Smooth muscle cell of the brain vasculature (primary cell): ENCODE measurements at regions not wholly inside any gene's neighbourhood (a gene's known extent, or its start where the extent isn't known, plus 50 kb on each side); places are given as distances from the start of the nearest gene placed in this dataset.

ENCODE experiments used
- DNase-seq: peaks from one replicate; pipeline ENCODE4 v3.0.0-alpha.2; 2012; ENCODE audit warnings: low read depth, low spot score

DNA sequence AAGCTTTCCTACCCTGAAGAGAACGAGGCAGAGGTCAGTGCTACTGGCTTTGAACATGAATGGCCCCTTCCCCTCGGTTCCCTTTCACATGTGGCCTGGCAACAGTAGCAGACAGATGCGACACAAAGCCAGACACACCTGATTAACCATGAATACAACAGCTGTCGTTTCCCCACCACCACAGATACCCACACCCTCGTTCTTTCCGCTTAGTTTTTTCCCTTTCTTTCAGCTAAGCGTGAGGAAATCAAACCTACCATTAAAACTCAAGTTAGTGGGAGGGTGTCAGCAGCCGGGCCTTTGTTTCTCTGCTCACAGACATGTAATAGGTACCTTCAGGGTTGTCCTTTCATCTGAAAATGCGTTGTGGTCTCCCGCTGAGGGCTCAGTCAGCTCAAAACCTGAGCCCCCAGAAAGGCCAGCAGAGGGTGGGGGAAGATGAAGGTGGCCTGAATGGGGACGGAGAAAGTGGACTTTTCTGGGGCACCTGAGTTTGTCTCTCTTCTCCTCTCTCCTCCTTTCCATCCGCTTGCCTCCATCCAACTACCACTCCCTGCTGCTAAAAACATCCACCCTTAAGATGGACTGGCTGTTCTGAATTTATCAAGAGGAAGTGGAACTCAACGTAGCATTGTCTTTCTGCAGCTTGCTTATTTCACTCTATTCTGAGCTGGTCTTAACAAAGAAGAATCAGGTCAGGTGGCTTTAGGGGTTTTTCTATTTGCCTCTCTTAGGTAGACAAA lies 516.6 kb upstream of the JARID2 start:
- no peak for DNase-seq

DNA sequence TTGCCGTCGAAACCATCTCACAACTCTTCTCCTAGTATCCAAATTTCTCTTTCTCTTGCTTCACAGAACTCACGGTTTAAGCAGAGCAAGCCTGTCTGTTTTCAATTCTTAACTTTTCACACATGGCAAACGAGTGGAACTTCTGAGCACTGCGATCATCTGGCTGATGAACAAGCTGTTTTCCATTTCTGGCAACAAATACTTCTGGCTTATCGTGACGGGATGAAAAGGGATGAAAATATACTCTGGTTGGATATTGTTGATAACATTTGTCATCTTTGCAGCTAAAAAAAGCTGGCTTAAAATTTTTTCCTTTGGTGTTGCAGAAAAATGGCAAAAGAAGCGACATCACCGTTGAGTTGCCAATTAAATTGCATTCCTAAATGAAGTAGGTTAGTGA lies 515.2 kb upstream of the JARID2 start:
- no peak for DNase-seq

DNA sequence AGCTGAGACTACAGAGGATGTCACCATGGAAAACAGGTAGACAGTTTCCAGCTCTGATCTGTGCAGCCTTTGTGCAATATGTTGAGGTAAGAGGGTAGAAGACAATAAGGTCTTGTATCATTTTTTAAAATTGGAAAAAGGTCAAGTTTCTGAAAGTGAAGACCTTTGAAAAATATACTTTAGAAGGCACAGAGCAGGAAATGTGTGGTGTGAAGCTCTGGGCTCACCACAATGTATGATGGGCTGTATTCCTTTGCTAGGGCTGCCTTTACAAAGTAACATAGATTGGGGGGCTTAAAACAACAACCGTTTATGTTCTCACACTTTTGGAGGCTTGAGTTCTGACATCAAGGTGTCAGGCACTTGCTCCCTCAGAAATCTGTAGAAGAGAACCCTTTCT lies 514.3 kb upstream of the JARID2 start:
- no peak for DNase-seq

DNA sequence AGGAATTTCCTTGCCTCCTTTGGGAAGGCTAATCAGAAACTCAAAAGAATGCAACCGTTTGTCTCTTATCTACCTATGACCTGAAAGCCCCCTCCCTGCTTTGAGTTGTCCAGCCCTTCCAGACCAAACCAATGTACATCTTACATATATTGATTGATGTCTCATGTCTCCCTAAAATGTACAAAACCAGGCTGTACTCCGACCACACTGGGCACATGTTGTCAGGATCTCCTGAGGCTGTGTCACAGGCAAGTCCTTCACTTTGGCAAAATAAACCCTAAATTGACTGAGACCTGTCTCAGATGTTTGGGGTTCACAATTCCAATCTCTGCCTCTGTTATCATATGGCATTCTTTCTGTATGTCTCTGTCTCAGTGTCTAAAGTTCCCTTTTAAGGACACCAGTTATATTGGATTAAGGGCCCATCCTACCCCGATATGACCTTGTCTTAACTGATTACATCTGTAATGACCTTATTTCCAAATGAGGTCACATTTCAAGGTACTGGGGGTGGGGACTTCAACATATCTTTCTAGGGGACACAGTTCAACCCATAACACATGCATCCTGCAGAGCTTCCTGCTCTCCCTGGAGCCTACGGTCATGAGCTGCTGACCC lies 513.5 kb upstream of the JARID2 start:
- DNase-seq, result no peak

DNA sequence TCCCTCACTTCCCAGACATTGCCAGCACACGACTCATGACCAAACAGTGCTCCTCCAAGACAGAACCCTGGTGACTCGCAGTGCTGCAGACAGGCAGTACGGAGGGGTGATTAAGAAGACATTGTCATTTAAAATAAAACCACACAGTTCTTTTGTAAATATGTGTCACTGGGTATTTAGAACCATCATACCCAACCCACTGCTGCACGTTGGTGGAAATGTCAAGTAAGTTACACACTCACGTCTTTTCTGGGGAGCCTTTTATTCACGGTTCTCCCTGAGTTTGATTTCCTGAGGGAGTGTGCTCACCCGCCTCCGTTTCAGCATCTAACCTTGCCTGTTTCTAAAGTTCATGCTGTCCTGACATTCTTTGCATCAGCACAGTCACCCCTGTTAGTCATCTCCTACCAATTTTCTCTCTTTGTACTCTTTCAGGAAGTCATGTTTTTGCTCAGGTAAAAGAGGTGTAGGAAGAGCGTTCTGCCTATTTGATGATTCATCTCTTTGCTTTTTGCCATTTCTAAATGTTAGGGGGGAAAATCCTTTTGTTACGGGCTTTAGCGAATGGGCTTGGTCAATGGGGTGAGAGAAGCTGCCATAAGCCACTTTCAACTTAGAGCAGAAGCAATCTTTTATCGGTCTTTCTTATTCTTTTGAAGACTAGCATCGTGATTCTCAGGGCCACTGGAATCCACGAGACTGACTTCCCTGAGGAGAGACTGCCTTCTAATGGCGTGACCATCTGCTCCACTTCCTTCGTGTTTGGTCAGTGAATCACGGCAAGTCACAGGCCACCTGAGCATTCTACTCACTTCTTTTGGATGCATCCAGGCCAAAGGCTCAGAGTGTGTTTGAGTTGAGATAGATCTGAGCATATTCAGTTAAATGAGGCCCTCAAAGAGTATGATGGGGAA lies 512.8 kb upstream of the JARID2 start:
- no peak for DNase-seq

DNA sequence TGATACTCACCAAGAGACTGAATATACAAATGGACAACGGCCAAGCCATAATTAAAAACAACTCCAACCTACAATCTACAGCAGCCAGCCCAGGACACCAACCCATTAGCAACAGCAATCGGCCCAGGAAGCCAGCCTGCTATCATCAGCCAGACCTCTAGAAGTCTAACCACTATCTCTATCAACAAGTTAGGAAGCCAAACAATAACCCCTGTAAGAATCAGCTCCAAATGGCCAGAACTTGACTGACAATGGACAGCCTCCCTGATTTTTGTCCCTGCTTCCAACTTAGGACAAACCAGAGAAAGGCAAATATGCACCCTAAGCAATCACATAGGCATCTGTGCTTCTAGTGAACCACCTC lies 511.8 kb upstream of the JARID2 start:
- DNase-seq, result no peak

DNA sequence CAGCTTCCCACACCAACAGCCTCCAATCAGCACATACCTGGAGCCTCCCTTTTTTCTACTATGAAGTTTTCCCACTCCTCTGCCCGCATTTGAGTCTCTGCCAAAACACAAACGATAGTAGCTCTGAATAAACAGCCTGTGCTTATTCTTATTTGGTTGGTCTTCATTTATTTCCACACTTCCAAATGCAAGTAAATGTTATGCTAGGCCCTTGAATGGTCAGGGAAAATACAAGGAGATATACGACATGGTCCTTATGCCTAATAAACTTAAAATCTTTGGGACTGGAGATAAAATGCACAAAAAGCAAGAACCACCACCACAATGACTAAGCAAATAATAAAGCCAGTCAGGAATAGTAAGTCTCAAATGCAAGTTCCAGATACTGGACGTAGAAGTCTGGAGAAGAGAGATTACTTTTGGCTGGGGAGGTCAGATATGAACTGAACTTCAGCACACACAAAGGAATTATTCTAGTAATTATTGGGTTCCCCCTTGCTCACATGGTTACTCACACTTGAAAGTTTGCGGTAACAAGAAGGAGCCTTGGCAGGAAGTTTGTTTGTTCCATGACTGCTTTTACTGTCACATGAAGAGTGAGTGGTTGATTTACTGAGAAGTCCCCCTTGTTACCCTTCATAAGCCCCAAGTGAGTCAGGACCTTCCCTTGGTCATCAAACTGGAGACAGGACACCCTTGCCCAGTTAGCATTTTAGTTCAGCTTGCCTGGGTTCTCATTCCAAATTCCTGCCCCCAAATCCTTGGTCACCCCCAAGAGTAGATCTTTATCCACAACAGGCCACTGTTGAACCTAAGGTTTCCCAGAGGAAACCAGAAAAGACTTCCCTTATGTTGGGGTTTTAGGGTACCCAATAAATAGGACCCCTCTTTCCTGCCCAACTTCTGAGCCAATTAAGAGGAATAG lies 511.2 kb upstream of the JARID2 start:
- no peak for DNase-seq

DNA sequence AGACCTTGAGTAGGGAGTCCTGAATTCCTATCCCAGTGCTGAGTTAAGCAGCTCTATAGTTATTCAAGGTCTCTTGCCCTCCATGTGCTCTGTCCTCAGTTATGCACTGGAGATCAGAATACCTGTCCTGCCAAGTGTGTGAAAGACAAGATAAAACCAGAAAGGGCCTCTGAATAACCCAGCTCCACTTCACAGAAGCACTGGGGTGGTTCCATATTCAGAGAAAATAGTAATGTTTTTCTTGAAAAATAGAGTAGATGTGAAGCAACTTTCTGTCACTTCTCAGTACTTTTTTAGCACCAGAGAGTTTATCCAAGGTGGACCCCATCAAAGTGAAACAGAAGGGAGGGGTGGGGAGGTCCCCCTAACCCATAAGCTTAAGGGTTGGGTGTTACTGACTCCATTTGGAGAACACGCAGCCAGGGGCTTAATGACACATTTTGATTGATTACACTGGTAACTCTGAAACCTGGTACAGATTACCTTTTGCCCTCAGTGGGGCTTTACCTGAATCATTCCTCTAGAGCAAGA lies 509.8 kb upstream of the JARID2 start:
- DNase-seq, result no peak

DNA sequence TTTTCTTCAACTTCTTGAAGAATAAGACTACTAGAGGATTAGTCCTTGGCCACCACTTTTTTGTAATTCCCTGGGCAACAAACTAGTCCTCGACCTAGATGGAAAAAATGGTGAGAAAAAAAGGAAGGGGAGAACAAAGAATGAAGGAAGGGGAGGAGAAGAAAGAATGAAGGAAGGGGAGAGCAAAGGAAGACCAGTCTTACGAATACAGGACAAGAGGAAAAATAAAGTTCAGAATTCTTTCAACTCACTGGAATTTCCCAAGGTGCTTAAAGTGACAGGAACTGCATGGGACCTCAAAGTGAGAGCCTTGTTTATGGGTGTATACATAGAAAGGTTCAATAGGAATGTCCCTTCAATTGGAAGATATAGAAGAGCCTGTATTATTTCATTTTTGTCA lies 509.3 kb upstream of the JARID2 start:
- DNase-seq, result no peak

DNA sequence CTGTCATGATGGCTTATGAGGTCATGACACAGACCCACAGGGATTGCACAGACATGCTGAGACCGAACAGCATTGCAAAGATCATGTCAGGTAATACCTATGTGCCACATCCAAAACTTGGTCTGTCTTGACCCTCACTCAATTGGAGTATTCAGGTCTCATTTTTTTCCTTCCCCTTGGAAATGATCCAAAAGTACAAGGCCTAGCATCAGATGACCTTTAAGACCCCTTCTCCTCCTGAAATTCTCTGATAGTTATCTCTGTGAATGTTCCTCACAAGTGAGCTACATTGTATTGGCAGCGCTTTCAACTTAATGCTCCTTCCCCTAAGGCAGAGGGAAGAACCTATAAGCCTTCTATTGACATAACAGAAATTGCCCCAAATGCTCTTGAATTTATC lies 507.4 kb upstream of the JARID2 start:
- DNase-seq, result no peak

DNA sequence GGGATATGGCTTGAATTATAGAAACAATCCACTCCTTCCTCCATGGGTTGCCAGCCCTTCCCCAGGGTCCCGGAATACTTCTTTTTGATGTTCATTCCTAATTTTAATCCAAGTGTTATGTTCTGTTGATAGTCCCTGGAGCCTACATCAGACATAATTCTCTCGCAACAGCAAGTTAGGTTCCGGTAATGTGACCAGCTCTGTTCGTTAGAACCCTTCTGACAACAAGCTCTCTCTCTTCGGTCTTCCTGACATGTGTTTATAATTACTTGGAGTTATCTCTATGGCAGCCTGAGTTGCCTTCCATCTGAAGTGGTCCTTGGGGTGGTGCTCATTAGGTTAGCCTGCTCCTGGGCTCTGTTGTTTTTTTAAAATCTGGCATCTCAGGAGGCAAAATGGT lies 506.9 kb upstream of the JARID2 start:
- DNase-seq, result no peak

DNA sequence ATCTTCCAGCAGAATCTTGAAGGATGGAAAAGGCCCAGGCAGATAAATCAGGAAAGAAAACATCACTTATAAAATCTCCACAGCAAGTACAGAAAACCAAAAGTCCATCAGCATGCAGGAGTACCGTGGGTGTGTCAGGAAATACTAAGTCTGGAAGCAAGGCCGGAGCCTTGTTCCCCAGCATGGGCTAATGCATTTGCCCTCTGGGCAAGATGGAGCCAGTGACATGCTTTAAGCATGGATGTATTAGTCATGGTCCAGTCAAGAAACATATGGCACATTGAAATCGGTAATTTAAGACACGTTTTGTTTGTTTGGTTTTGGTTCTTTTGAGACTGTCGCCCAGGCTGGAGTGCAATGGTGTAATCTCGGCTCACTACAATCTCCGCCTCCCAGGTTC lies 506.0 kb upstream of the JARID2 start:
- DNase-seq, result no peak

DNA sequence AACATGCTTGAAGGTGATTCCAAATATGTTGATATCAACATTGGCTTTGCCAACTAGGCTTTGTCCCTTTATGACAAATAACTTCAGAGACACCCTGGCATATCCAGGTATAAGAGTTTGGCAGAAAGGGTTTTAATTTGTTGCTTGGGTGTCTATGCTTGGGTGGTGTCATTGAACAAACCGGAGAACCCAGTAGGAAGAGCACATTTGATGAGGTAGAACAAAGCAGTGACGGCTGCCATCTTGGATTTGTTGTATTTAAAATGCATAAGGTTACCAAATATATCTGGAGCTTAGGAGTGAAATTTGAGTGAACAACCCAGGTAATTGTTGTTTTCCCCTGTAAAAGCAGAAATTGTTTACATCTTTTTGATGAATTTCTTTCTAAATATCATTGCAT lies 503.7 kb upstream of the JARID2 start:
- DNase-seq, result no peak

DNA sequence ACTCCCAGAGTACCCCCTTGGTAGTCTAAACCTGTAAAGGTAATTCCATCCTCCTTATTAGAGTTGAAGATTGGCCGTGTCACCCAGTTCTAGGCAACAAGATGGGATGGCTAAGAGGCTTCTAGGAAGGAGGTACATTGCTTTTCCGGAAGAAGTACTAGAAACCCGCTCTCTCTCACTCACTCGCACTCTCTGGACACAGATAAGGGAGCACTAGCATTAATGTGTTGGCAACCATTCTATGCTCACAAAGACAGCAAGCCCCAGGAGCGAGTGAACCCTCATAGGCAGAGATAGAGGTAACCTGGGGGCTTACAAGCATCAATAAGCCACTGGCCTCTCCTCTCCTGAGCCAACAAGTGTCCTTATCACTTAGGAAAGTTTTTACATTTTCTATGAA lies 503.2 kb upstream of the JARID2 start:
- DNase-seq, result no peak

DNA sequence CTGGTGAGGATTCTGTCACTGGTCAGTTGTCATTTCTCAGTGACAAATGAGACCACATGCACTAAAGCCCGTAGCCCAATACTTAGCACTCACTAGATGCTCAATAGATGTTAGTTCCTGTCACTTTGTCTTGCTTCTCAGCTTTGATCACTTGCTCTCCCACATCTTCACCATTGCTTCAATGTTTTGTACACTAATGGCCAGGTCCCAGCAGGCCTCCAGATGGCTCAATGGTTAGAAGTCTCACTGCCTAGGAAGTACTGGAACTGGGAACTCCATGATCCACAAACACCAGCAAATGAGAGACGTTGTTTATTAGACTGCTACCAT lies 502.8 kb upstream of the JARID2 start:
- no peak for DNase-seq

DNA sequence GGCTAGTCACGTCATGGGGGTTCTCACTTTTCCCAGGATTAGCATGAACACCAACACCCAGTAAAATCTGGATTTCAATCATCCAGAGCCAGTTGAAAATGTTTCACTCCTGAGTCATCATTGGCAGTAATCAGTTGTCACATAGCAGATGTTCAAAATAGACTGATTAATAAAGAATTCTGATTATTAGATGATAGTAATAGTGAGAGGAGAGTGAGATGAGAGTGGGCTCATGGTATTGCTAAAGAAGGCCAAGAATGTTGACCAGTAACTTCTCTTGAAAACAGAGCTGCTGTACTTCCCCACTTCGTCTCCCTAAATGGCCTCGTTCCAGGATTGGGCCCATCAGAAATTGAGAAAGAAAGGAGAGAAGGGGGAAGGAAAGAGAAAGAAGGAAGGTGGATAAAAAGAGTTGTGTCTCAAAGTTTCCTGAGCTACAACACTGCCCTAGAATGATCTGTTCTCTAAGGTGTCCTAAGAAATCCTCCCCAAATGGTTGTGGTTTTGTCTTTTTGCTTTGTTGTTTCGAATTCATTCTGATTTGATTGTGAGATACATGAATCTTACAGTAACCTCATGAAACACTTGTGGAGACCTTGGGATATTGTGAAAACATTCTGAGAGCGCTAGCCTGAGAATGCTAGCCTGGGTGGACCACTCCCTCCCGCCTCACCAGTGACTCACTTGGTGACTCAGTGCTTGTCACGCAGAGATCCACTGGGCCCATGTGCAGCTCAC lies 502.2 kb upstream of the JARID2 start:
- DNase-seq, result peak; percentile 89

DNA sequence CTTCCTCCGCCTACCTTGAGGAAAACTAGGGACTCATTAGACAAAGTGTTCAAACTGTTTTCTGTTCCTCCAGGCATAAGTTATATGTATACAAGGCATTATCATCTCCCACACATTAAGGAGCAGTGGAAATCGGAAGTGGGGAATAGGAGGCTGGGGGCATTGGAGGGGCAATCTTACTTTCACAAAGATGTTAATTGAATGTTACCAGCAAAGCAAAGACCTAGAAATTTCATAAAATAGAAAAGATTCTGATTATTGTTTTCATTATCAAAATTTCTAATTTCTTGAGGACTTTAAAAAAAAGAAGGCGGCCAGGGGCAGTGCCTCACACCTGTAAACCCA lies 501.7 kb upstream of the JARID2 start:
- no peak for DNase-seq

DNA sequence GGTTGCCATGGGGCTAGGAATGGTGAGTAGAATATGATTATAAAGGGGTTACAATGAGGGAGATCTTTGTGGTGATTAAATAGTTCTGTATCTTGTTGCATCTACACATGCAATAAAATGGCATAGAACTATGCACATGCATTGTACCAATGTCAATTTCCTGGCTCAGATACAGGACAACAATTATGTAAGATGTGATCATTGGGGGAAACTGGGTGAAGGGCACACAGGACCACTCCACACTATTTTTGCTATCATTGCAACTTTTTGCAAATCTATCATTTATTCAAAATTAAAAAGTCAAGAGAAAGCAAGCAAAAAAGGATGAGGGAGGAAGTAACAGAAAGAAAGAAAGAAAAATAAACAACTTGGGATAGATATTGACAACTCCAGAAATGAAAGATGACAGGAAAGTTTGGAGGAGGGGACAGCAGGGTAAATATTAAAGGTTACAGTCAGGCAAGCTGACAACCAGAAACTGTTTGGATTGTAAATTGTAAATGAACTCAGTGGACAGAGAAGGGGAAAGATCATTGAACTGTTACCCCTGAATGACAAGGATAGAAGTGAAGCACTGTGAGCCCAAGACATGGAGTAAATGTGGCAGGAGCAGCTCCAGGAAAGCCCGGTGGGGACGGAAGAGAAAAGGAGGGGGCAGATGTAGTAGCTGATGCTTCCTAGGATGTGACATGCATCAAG lies 499.6 kb upstream of the JARID2 start:
- DNase-seq, result no peak

DNA sequence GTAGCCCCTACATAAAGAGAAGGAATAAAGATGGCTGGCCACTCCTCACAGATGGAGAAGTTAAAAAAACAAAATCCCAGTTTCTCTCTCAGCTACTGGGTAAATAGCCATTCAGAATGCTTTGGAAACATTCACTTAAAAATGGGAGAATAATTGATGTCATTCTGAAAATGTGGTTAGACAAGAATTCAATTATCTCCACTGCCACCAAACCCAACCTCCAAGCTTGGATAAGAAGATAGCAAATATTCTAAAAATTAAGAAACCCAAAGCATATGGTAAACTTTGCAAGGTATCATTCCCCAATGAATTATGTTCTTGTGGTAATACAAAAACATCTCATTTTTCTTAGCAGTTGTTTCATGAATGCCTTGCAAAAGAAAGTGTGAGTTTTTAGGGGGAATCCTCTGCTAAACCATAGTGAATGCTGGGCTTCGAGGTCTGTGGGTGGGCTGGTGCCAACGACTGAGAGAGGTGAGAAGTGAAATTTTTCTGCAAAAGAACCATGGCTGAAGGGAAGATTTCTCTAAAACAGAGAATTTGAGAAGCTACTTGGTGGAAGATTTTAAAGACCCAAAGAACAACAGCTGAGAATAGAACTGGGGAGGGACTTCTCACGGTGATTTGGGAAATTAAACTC lies 497.9 kb upstream of the JARID2 start:
- no peak for DNase-seq

DNA sequence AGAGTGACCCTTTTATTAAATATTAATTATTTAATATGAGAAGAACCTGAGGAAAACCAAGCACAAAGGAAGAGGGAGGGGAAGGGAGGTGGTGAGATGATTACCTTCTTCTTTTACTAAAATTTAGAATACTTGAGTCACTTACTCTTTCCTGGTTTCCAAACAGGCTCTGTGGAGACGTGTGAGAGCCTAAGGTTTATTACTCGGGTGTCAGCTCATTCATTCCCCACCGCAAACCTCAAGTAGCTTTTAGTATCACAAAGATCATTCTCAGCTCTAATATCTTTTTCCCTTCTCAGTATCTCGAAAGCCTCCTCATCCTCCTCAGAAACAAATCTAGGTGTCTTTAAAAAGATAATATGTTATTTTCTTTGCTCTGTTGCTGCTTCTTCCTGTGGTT lies 497.2 kb upstream of the JARID2 start:
- no peak for DNase-seq
